GM23338 (cell line): ENCODE measurements at regions not wholly inside any gene's neighbourhood (a gene's known extent, or its start where the extent isn't known, plus 50 kb on each side); places are given as distances from the start of the nearest gene placed in this dataset.

Experiments used
- ATAC-seq: fragments of 200-7000 bp; cut with Tn5 transposase; 3 replicates; pipeline ENCODE4 v1.9.1; 2020
- DNase-seq: peaks from one replicate; pipeline ENCODE4 v3.0.0-alpha.2; 2015; ENCODE audit warnings: low spot score
- H2AFZ ChIP-seq: fragments of 200-600 bp; sonication (generic); 2 replicates; pipeline ENCODE4 v1.8.0; 2016; ENCODE audit warnings: antibody characterized with exemption, mild to moderate bottlenecking, moderate library complexity
- H3F3A ChIP-seq: fragments of 200-600 bp; sonication (generic); replicated peaks from 2 replicates; pipeline ENCODE4 v1.8.0; 2017; ENCODE audit warnings: antibody characterized with exemption, mixed run types, low read depth
- H3K27ac ChIP-seq: fragments of 200-600 bp; sonication (generic); 2 replicates; pipeline ENCODE4 v1.6.1; 2016; ENCODE audit warnings: low read depth
- H3K27me3 ChIP-seq: fragments of 200-600 bp; sonication (generic); 2 replicates; pipeline ENCODE4 v1.8.0; 2016; ENCODE audit warnings: mild to moderate bottlenecking, mixed run types, moderate library complexity; ENCODE audit not compliant: insufficient read depth
- H3K36me3 ChIP-seq: fragments of 200-600 bp; sonication (generic); 2 replicates; pipeline ENCODE4 v1.8.0; 2016; ENCODE audit warnings: mild to moderate bottlenecking; ENCODE audit not compliant: insufficient read depth
- H3K4me1 ChIP-seq: fragments of 200-600 bp; sonication (generic); 2 replicates; pipeline ENCODE4 v1.8.0; 2016; ENCODE audit warnings: mild to moderate bottlenecking, moderate library complexity; ENCODE audit not compliant: insufficient read depth
- H3K4me2 ChIP-seq: fragments of 200-600 bp; sonication (generic); 2 replicates; pipeline ENCODE4 v1.7.1; 2017; ENCODE audit warnings: mixed run types
- H3K4me3 ChIP-seq: fragments of 200-600 bp; sonication (generic); 2 replicates; pipeline ENCODE4 v1.6.1; 2016; ENCODE audit warnings: mixed run types
- H3K79me2 ChIP-seq: fragments of 200-600 bp; sonication (generic); replicated peaks from 2 replicates; pipeline ENCODE4 v1.8.0; 2017; ENCODE audit warnings: mild to moderate bottlenecking; ENCODE audit not compliant: insufficient read depth
- H3K9me2 ChIP-seq: fragments of 200-600 bp; sonication (generic); 2 replicates; pipeline ENCODE4 v1.8.0; 2017; ENCODE audit not compliant: insufficient read depth
- H4K20me1 ChIP-seq: fragments of 200-600 bp; sonication (generic); replicated peaks from 2 replicates; pipeline ENCODE4 v1.8.0; 2017; ENCODE audit warnings: mild to moderate bottlenecking; ENCODE audit not compliant: insufficient read depth
- H3K27ac Mint-ChIP-seq: 2 replicates; pipeline ENCODE4 v1.8.0; 2020; ENCODE audit warnings: inconsistent platforms, mild to moderate bottlenecking, moderate library complexity, mixed read lengths
- H3K27me3 Mint-ChIP-seq: 3 replicates; pipeline ENCODE4 v1.8.0; 2022; ENCODE audit warnings: low read depth, mild to moderate bottlenecking, moderate library complexity, mixed read lengths, inconsistent platforms; ENCODE audit not compliant: insufficient read depth, poor library complexity
- H3K36me3 Mint-ChIP-seq: 3 replicates; pipeline ENCODE4 v1.8.0; 2021; ENCODE audit warnings: low read depth, mild to moderate bottlenecking, inconsistent platforms, moderate library complexity, mixed read lengths
- H3K4me1 Mint-ChIP-seq: 3 replicates; pipeline ENCODE4 v1.8.0; 2020; ENCODE audit warnings: mild to moderate bottlenecking, inconsistent platforms, mixed read lengths
- H3K4me3 Mint-ChIP-seq: 3 replicates; pipeline ENCODE4 v1.8.0; 2021; ENCODE audit warnings: moderate library complexity, mild to moderate bottlenecking, inconsistent platforms, mixed read lengths
- H3K9me3 Mint-ChIP-seq: 3 replicates; pipeline ENCODE4 v1.8.0; 2020; ENCODE audit warnings: moderate library complexity, mild to moderate bottlenecking, inconsistent platforms, mixed read lengths
- CREB1 ChIP-seq: fragments of 250-450 bp; sonication (Bioruptor Pico); IDR thresholded peaks from 2 replicates; pipeline ENCODE4 v1.5.0; 2020; ENCODE audit warnings: low read depth, mild to moderate bottlenecking, moderate library complexity
- NANOG ChIP-seq: IDR thresholded peaks from 2 replicates; pipeline ENCODE4 v1.6.1; 2016; ENCODE audit warnings: antibody characterized with exemption, borderline replicate concordance
- POLR2AphosphoS5 ChIP-seq: IDR thresholded peaks from 2 replicates; pipeline ENCODE4 v1.6.1; 2016; ENCODE audit warnings: antibody characterized with exemption, low read depth
- STAT1 ChIP-seq: IDR thresholded peaks from one replicate; pipeline ENCODE4 v1.6.1; 2016; ENCODE audit warnings: antibody characterized with exemption; ENCODE audit not compliant: unreplicated experiment
- ZNF114 ChIP-seq: fragments of 250-450 bp; sonication (Bioruptor Pico); IDR thresholded peaks from 2 replicates; pipeline ENCODE4 v1.5.0; 2020; ENCODE audit warnings: mild to moderate bottlenecking, moderate library complexity
- ZNF331 ChIP-seq: fragments of 250-450 bp; sonication (Bioruptor Pico); IDR thresholded peaks from 2 replicates; pipeline ENCODE4 v1.5.0; 2020; ENCODE audit warnings: low read depth, mild to moderate bottlenecking, moderate library complexity
- TF ChIP-seq, protein P1 (sequence below): fragments of 250-450 bp; sonication (Bioruptor Pico); IDR thresholded peaks from 2 replicates; pipeline ENCODE4 v1.5.0; 2020; ENCODE audit warnings: mild to moderate bottlenecking, moderate library complexity
- TF ChIP-seq, protein P2 (sequence below): IDR thresholded peaks from one replicate; pipeline ENCODE4 v1.6.1; 2018; ENCODE audit warnings: antibody characterized with exemption; ENCODE audit not compliant: unreplicated experiment
- TF ChIP-seq, protein P3 (sequence below), 2 experiments: fragments of 200-600 bp in 1 of 2; sonication (generic) in 1 of 2; conservative IDR thresholded peaks; 2 replicates each; pipeline versions ENCODE4 v1.5.1 to v1.6.1; 2016 to 2017; ENCODE audit warnings: antibody characterized with exemption in 2 of 2, low read depth in 2 of 2, mild to moderate bottlenecking in 2 of 2, moderate library complexity in 1 of 2

- TF ChIP-seq, protein P1, sequence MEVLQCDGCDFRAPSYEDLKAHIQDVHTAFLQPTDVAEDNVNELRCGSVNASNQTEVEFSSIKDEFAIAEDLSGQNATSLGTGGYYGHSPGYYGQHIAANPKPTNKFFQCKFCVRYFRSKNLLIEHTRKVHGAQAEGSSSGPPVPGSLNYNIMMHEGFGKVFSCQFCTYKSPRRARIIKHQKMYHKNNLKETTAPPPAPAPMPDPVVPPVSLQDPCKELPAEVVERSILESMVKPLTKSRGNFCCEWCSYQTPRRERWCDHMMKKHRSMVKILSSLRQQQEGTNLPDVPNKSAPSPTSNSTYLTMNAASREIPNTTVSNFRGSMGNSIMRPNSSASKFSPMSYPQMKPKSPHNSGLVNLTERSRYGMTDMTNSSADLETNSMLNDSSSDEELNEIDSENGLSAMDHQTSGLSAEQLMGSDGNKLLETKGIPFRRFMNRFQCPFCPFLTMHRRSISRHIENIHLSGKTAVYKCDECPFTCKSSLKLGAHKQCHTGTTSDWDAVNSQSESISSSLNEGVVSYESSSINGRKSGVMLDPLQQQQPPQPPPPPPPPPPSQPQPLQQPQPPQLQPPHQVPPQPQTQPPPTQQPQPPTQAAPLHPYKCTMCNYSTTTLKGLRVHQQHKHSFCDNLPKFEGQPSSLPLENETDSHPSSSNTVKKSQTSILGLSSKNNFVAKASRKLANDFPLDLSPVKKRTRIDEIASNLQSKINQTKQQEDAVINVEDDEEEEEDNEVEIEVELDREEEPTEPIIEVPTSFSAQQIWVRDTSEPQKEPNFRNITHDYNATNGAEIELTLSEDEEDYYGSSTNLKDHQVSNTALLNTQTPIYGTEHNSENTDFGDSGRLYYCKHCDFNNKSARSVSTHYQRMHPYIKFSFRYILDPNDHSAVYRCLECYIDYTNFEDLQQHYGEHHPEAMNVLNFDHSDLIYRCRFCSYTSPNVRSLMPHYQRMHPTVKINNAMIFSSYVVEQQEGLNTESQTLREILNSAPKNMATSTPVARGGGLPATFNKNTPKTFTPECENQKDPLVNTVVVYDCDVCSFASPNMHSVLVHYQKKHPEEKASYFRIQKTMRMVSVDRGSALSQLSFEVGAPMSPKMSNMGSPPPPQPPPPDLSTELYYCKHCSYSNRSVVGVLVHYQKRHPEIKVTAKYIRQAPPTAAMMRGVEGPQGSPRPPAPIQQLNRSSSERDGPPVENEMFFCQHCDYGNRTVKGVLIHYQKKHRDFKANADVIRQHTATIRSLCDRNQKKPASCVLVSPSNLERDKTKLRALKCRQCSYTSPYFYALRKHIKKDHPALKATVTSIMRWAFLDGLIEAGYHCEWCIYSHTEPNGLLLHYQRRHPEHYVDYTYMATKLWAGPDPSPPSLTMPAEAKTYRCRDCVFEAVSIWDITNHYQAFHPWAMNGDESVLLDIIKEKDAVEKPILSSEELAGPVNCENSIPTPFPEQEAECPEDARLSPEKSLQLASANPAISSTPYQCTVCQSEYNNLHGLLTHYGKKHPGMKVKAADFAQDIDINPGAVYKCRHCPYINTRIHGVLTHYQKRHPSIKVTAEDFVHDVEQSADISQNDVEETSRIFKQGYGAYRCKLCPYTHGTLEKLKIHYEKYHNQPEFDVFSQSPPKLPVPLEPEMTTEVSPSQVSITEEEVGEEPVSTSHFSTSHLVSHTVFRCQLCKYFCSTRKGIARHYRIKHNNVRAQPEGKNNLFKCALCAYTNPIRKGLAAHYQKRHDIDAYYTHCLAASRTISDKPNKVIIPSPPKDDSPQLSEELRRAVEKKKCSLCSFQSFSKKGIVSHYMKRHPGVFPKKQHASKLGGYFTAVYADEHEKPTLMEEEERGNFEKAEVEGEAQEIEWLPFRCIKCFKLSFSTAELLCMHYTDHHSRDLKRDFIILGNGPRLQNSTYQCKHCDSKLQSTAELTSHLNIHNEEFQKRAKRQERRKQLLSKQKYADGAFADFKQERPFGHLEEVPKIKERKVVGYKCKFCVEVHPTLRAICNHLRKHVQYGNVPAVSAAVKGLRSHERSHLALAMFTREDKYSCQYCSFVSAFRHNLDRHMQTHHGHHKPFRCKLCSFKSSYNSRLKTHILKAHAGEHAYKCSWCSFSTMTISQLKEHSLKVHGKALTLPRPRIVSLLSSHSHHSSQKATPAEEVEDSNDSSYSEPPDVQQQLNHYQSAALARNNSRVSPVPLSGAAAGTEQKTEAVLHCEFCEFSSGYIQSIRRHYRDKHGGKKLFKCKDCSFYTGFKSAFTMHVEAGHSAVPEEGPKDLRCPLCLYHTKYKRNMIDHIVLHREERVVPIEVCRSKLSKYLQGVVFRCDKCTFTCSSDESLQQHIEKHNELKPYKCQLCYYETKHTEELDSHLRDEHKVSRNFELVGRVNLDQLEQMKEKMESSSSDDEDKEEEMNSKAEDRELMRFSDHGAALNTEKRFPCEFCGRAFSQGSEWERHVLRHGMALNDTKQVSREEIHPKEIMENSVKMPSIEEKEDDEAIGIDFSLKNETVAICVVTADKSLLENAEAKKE (CRISPR knock-in tag) = no peak
- no peak for TF ChIP-seq NANOG
Measured at GRCh38 chr5:157952374-157952685, 93.4 kb upstream of the CLINT1 start (continued).

GRCh38 chr5:157951673-157952373 is 92.9 kb upstream of the CLINT1 start:
- Mint-ChIP-seq H3K9me3 (no peaks in the 10 kb centered on the region; the same call in 2 of the 3 replicates), H3K36me3 (no peaks in the 10 kb centered on the region), H3K27ac (no peak overlapping the region), H3K4me3 (no peak overlapping the region), H3K4me1 (peaks cover 18% of the 10 kb centered on the region), H3K27me3 (peaks cover 11% of the 10 kb centered on the region)
- Histone ChIP-seq H3K36me3 (no peaks in the 10 kb centered on the region), H2AFZ (no peak overlapping the region), H3K9me2 (0 out of 2 replicates have a peak, but pooled peaks cover 3% of the 10 kb centered on the region), H3K4me3 (no peak overlapping the region), H3F3A (peaks cover 4% of the 10 kb centered on the region), H3K27me3 (no peaks in the 10 kb centered on the region), H4K20me1 (no peaks in the 10 kb centered on the region), H3K27ac (peak overlapping the region; percentile 4; the same call in 1 of the 2 replicates), H3K4me1 (peaks cover 17% of the 10 kb centered on the region), H3K79me2 (no peaks in the 10 kb centered on the region), H3K4me2 (no peak overlapping the region)
- ATAC-seq (no peak), DNase-seq (peak; percentile 16)
- TF ChIP-seq ZNF331 (CRISPR knock-in tag) (no peak), NANOG (no peak), STAT1 (no peak), ZNF114 (CRISPR knock-in tag) (no peak), POLR2AphosphoS5 (no peak), CREB1 (CRISPR knock-in tag) (no peak)
- TF ChIP-seq, protein P2, sequence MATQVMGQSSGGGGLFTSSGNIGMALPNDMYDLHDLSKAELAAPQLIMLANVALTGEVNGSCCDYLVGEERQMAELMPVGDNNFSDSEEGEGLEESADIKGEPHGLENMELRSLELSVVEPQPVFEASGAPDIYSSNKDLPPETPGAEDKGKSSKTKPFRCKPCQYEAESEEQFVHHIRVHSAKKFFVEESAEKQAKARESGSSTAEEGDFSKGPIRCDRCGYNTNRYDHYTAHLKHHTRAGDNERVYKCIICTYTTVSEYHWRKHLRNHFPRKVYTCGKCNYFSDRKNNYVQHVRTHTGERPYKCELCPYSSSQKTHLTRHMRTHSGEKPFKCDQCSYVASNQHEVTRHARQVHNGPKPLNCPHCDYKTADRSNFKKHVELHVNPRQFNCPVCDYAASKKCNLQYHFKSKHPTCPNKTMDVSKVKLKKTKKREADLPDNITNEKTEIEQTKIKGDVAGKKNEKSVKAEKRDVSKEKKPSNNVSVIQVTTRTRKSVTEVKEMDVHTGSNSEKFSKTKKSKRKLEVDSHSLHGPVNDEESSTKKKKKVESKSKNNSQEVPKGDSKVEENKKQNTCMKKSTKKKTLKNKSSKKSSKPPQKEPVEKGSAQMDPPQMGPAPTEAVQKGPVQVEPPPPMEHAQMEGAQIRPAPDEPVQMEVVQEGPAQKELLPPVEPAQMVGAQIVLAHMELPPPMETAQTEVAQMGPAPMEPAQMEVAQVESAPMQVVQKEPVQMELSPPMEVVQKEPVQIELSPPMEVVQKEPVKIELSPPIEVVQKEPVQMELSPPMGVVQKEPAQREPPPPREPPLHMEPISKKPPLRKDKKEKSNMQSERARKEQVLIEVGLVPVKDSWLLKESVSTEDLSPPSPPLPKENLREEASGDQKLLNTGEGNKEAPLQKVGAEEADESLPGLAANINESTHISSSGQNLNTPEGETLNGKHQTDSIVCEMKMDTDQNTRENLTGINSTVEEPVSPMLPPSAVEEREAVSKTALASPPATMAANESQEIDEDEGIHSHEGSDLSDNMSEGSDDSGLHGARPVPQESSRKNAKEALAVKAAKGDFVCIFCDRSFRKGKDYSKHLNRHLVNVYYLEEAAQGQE = no peak
- TF ChIP-seq, protein P3, sequence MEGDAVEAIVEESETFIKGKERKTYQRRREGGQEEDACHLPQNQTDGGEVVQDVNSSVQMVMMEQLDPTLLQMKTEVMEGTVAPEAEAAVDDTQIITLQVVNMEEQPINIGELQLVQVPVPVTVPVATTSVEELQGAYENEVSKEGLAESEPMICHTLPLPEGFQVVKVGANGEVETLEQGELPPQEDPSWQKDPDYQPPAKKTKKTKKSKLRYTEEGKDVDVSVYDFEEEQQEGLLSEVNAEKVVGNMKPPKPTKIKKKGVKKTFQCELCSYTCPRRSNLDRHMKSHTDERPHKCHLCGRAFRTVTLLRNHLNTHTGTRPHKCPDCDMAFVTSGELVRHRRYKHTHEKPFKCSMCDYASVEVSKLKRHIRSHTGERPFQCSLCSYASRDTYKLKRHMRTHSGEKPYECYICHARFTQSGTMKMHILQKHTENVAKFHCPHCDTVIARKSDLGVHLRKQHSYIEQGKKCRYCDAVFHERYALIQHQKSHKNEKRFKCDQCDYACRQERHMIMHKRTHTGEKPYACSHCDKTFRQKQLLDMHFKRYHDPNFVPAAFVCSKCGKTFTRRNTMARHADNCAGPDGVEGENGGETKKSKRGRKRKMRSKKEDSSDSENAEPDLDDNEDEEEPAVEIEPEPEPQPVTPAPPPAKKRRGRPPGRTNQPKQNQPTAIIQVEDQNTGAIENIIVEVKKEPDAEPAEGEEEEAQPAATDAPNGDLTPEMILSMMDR (conservative IDR thresholded peaks at IDR 0.05; ENCODE audit: low read depth in 2 of 2) = no peak
